NCI-H748 (cell line): ENCODE measurements at regions not wholly inside any gene's neighbourhood (a gene's known extent, or its start where the extent isn't known, plus 50 kb on each side); places are given as distances from the start of the nearest gene placed in this dataset.

Source experiments
- DNase-seq: peaks from one replicate; lab custom pipeline; 2025; ENCODE audit not compliant: unreplicated experiment; lab: John Stamatoyannopoulos, UW

GRCh38 chr12:102601621-102602020 is 121.3 kb upstream of the IGF1 start:
- no peak for DNase-seq

GRCh38 chr12:102596687-102597086 is 116.3 kb upstream of the IGF1 start:
- no peak for DNase-seq

GRCh38 chr12:102596031-102596430 is 115.7 kb upstream of the IGF1 start:
- no peak for DNase-seq

- no peak for DNase-seq
Observed at GRCh38 chr12:102595315-102595714, 115.0 kb upstream of the IGF1 start.

- DNase-seq: peak; percentile 15
Observed at GRCh38 chr12:102593134-102593533, 112.8 kb upstream of the IGF1 start.

GRCh38 chr12:102592134-102592533 is 111.8 kb upstream of the IGF1 start:
- no peak for DNase-seq

GRCh38 chr12:102573237-102573636 is 92.9 kb upstream of the IGF1 start:
- no peak for DNase-seq

- DNase-seq: no peak
Observed at GRCh38 chr12:102571889-102572288, 91.5 kb upstream of the IGF1 start.

GRCh38 chr12:102570256-102570655 is 89.9 kb upstream of the IGF1 start:
- DNase-seq: peak; percentile 49

- DNase-seq: no peak
Observed at GRCh38 chr12:102569803-102570202, 89.4 kb upstream of the IGF1 start.

- no peak for DNase-seq
Observed at GRCh38 chr12:102568276-102568675, 87.9 kb upstream of the IGF1 start.

- no peak for DNase-seq
Observed at GRCh38 chr12:102567031-102567985, 86.9 kb upstream of the IGF1 start.

GRCh38 chr12:102565555-102565954 is 85.2 kb upstream of the IGF1 start:
- DNase-seq: no peak

- DNase-seq: no peak
Observed at GRCh38 chr12:102564026-102564425, 83.7 kb upstream of the IGF1 start.

GRCh38 chr12:102562836-102563425 is 82.6 kb upstream of the IGF1 start:
- no peak for DNase-seq

- no peak for DNase-seq
Observed at GRCh38 chr12:102551186-102551585, 70.8 kb upstream of the IGF1 start.

GRCh38 chr12:102549691-102550090 is 69.3 kb upstream of the IGF1 start:
- no peak for DNase-seq

GRCh38 chr12:102548543-102548942 is 68.2 kb upstream of the IGF1 start:
- no peak for DNase-seq

- peak; percentile 43 for DNase-seq
Observed at GRCh38 chr12:102543494-102544485, 63.4 kb upstream of the IGF1 start.

GRCh38 chr12:102542816-102543440 is 62.6 kb upstream of the IGF1 start:
- DNase-seq: no peak
